H9 (cell line): ENCODE measurements at regions not wholly inside any gene's neighbourhood (a gene's known extent, or its start where the extent isn't known, plus 50 kb on each side); places are given as distances from the start of the nearest gene placed in this dataset.

Experiments
- DNase-seq: peaks from one replicate; pipeline ENCODE4 v3.0.0-alpha.2; 2017
- H2AFZ ChIP-seq: one replicate; pipeline ENCODE4 v1.6.1; 2013; ENCODE audit warnings: mild to moderate bottlenecking, low read length, control low read depth, moderate library complexity
- H2AK5ac ChIP-seq: 2 replicates; pipeline ENCODE4 v1.6.1; 2013; ENCODE audit warnings: low read length, control low read depth, mixed read lengths; ENCODE audit not compliant: insufficient read length
- H2BK120ac ChIP-seq: one replicate; pipeline ENCODE4 v1.6.1; 2013; ENCODE audit warnings: low read depth, mild to moderate bottlenecking, low read length, control low read depth, inconsistent platforms; ENCODE audit not compliant: poor library complexity, severe bottlenecking
- H2BK12ac ChIP-seq: 2 replicates; pipeline ENCODE4 v1.6.1; 2013; ENCODE audit warnings: low read length, control low read depth, mixed read lengths, low read depth; ENCODE audit not compliant: insufficient read length
- H2BK15ac ChIP-seq: 2 replicates; pipeline ENCODE4 v1.6.1; 2013; ENCODE audit warnings: low read depth, low read length, control low read depth
- H2BK20ac ChIP-seq: one replicate; pipeline ENCODE4 v1.6.1; 2013; ENCODE audit warnings: low read depth, mild to moderate bottlenecking, low read length, control low read depth, inconsistent platforms; ENCODE audit not compliant: poor library complexity, severe bottlenecking
- H2BK5ac ChIP-seq: 2 replicates; pipeline ENCODE4 v1.6.1; 2013; ENCODE audit warnings: low read length, control low read depth, mixed read lengths; ENCODE audit not compliant: insufficient read length
- H3K14ac ChIP-seq: 2 replicates; pipeline ENCODE4 v1.6.1; 2013; ENCODE audit warnings: low read length, control low read depth; ENCODE audit not compliant: insufficient read depth
- H3K18ac ChIP-seq: 2 replicates; pipeline ENCODE4 v1.6.1; 2013; ENCODE audit warnings: low read depth, mild to moderate bottlenecking, mixed read lengths, low read length, control low read depth; ENCODE audit not compliant: insufficient read length
- H3K23ac ChIP-seq: 2 replicates; pipeline ENCODE4 v1.6.1; 2013; ENCODE audit warnings: low read length, control low read depth, mixed read lengths, low read depth; ENCODE audit not compliant: insufficient read length
- H3K23me2 ChIP-seq: 2 replicates; pipeline ENCODE4 v1.6.1; 2013; ENCODE audit warnings: low read depth, mild to moderate bottlenecking, mixed read lengths, low read length, control low read depth; ENCODE audit not compliant: insufficient read length, poor library complexity, severe bottlenecking
- H3K27ac ChIP-seq: 2 replicates; pipeline ENCODE4 v1.5.1; 2013; ENCODE audit warnings: low read length, control low read depth, mixed read lengths, low read depth; ENCODE audit not compliant: insufficient read length
- H3K27me3 ChIP-seq: 2 replicates; pipeline ENCODE4 v1.6.1; 2013; ENCODE audit warnings: low read length, control low read depth, inconsistent platforms; ENCODE audit not compliant: insufficient read depth
- H3K4ac ChIP-seq: 2 replicates; pipeline ENCODE4 v1.6.1; 2013; ENCODE audit warnings: low read depth, mild to moderate bottlenecking, control low read depth, inconsistent platforms, low read length, moderate library complexity
- H3K4me1 ChIP-seq: 2 replicates; pipeline ENCODE4 v1.6.1; 2013; ENCODE audit warnings: low read length, control low read depth, inconsistent platforms; ENCODE audit not compliant: insufficient read depth
- H3K4me2 ChIP-seq: 2 replicates; pipeline ENCODE4 v1.6.1; 2013; ENCODE audit warnings: low read length, control low read depth, mixed read lengths; ENCODE audit not compliant: insufficient read length, insufficient read depth
- H3K56ac ChIP-seq: 2 replicates; pipeline ENCODE4 v1.6.1; 2013; ENCODE audit warnings: low read depth, mild to moderate bottlenecking, mixed read lengths, low read length, control low read depth; ENCODE audit not compliant: insufficient read length
- H3K79me1 ChIP-seq: 2 replicates; pipeline ENCODE4 v1.6.1; 2013; ENCODE audit warnings: low read depth, mild to moderate bottlenecking, moderate library complexity, low read length, control low read depth, inconsistent platforms; ENCODE audit not compliant: insufficient read depth, poor library complexity, severe bottlenecking
- H3K79me2 ChIP-seq: 2 replicates; pipeline ENCODE4 v1.6.1; 2013; ENCODE audit warnings: low read length, control low read depth, inconsistent platforms; ENCODE audit not compliant: insufficient read depth
- H3K9ac ChIP-seq: 2 replicates; pipeline ENCODE4 v1.6.1; 2013; ENCODE audit warnings: low read length, control low read depth, mixed read lengths; ENCODE audit not compliant: insufficient read length; ENCODE audit errors: extremely low read depth
- H3K9me3 ChIP-seq: one replicate; pipeline ENCODE4 v1.6.1; 2013; ENCODE audit warnings: low read depth, low read length, inconsistent platforms; ENCODE audit not compliant: control insufficient read depth
- H3T11ph ChIP-seq: one replicate; pipeline ENCODE4 v1.6.1; 2013; ENCODE audit warnings: mild to moderate bottlenecking, low read length, control low read depth, inconsistent platforms
- H4K20me1 ChIP-seq: one replicate; pipeline ENCODE4 v1.6.1; 2013; ENCODE audit not compliant: control insufficient read depth, insufficient read length, insufficient read depth
- H4K5ac ChIP-seq: 2 replicates; pipeline ENCODE4 v1.6.1; 2013; ENCODE audit warnings: low read depth, mild to moderate bottlenecking, mixed read lengths, low read length, control low read depth; ENCODE audit not compliant: insufficient read length
- H4K8ac ChIP-seq: replicated peaks from 2 replicates; pipeline ENCODE4 v1.6.1; 2013; ENCODE audit warnings: low read length, control low read depth, mixed read lengths, low read depth; ENCODE audit not compliant: insufficient read length
- H4K91ac ChIP-seq: 2 replicates; pipeline ENCODE4 v1.6.1; 2013; ENCODE audit warnings: low read depth, mild to moderate bottlenecking, moderate library complexity, mixed read lengths, low read length, control low read depth; ENCODE audit not compliant: insufficient read length
- H3K27ac Mint-ChIP-seq, 3 experiments: 2 replicates in 2 of 3; 3 replicates in 1 of 3; pipeline ENCODE4 v1.8.0; 2020 to 2021; ENCODE audit warnings: mixed read lengths in 3 of 3, mild to moderate bottlenecking in 1 of 3, moderate library complexity in 1 of 3
- H3K27me3 Mint-ChIP-seq: 2 replicates; pipeline ENCODE4 v1.8.0; 2021; ENCODE audit warnings: low read depth, mild to moderate bottlenecking, moderate library complexity, mixed read lengths
- H3K36me3 Mint-ChIP-seq, 3 experiments: 2 replicates in 2 of 3; 3 replicates in 1 of 3; pipeline ENCODE4 v1.8.0; 2020 to 2021; ENCODE audit warnings: low read depth in 3 of 3, mixed read lengths in 3 of 3; ENCODE audit not compliant: insufficient read depth in 1 of 3
- H3K4me1 Mint-ChIP-seq, 2 experiments: 2 replicates each; pipeline ENCODE4 v1.8.0; 2020; ENCODE audit warnings: mixed read lengths in 2 of 2
- H3K4me3 Mint-ChIP-seq, 2 experiments: 2 replicates in 1 of 2; 3 replicates in 1 of 2; pipeline ENCODE4 v1.8.0; 2020 to 2021; ENCODE audit warnings: mild to moderate bottlenecking in 2 of 2, mixed read lengths in 2 of 2, moderate library complexity in 1 of 2
- H3K9me3 Mint-ChIP-seq, 2 experiments: 2 replicates in 1 of 2; 3 replicates in 1 of 2; pipeline ENCODE4 v1.8.0; 2020; ENCODE audit warnings: mild to moderate bottlenecking in 2 of 2, mixed read lengths in 2 of 2, moderate library complexity in 1 of 2
- CTCF ChIP-seq: fragments of 200-600 bp; sonication (generic); conservative IDR thresholded peaks from 3 replicates; pipeline ENCODE4 v1.8.0; 2021; ENCODE audit warnings: antibody characterized with exemption, mild to moderate bottlenecking
- WGBS: extraction: QIAGEN DNeasy Blood & Tissue Kit; methylation state at CpG from one replicate; pipeline ENCODE4 v1.1.7; 2013; ENCODE audit warnings: missing lambda C conversion rate, low lambda C conversion rate, mixed read lengths; ENCODE audit not compliant: insufficient read length; ENCODE audit errors: extremely low coverage; 5-methylcytosine and 5-hydroxymethylcytosine counted together

GRCh38 chr3:177818712-177819240, 621.5 kb upstream of the TBL1XR1 start:
- Histone ChIP-seq H4K91ac (no peak overlapping the region), H3K9me3 (no peaks in the 10 kb centered on the region), H3K9ac (no peak overlapping the region), H3K23me2 (no peaks in the 10 kb centered on the region), H4K20me1 (no peaks in the 10 kb centered on the region), H3K4ac (no peak overlapping the region), H2BK120ac (no peak overlapping the region), H2BK20ac (no peak overlapping the region), H3K79me1 (no peaks in the 10 kb centered on the region), H2BK5ac (no peak overlapping the region), H2AFZ (no peak overlapping the region), H4K8ac (no peak overlapping the region), H3T11ph (no peak overlapping the region), H3K4me2 (no peak overlapping the region), H3K18ac (no peak overlapping the region), H3K23ac (no peak overlapping the region), H3K27ac (no peak overlapping the region), H3K14ac (no peak overlapping the region), H2BK15ac (no peak overlapping the region), H3K27me3 (no peaks in the 10 kb centered on the region), H3K4me1 (no peaks in the 10 kb centered on the region; the same call in 1 of the 2 replicates), H2AK5ac (no peak overlapping the region), H3K56ac (no peak overlapping the region), H4K5ac (no peak overlapping the region), H3K79me2 (no peaks in the 10 kb centered on the region), H2BK12ac (no peak overlapping the region)
- TF ChIP-seq CTCF, result no peak
- Mint-ChIP-seq H3K36me3 (no peaks in the 10 kb centered on the region), H3K4me1 (no peaks in the 10 kb centered on the region; a peak in 1 of 4 replicates), H3K9me3 (no peaks in the 10 kb centered on the region), H3K4me3 (no peak overlapping the region), H3K27me3 (no peaks in the 10 kb centered on the region), H3K27ac (no peak overlapping the region)
- no CpG with 5 or more reads among the region's 2 CpGs for WGBS
- no peak for DNase-seq
